ENCODE measurements at regions not wholly inside any gene's neighbourhood (a gene's known extent, or its start where the extent isn't known, plus 50 kb on each side); places are given as distances from the start of the nearest gene placed in this dataset.

DNA sequence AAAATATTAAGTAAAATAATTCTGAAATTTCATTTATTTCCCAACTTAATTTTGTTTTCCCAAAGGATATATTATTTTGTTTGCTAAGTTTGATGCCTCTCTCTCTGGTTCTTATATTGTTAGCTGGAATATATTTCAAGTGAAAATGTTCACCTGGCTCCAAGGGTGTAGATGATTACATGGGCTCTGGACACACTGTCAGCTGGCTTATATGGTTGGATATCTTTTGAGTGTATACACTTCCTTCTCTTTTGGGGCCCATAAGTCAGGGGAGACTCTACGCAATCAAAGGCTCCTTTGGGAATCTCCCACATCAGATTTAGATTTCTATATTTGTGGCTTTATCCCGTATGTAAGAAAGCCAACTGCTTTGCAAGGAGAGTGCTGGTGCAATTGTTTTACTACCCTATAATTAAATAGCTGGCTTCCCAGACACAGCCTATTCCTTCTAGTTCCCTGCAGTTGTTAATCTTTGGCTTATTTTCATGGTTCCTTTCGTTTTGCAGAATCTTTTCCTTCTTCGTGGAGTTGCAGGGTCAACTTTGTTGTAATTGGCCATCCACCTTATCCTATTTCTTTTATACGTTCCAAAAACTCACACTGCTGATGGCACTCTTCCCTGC, 225.7 kb downstream of the DPH6 start:
- TF ChIP-seq CTCF (IDR thresholded peaks at IDR 0.05), result no peak
- no peak overlapping the region for H3K4me3 ChIP-seq
- DNase-seq (ENCODE audit: low spot score), result no peak
- no peak overlapping the region for H3K27ac ChIP-seq

GRCh38 chr15:35319354-35319753, 226.6 kb downstream of the DPH6 start:
- Histone ChIP-seq H3K27ac (no peak overlapping the region), H3K4me3 (no peak overlapping the region)
- TF ChIP-seq CTCF (IDR thresholded peaks at IDR 0.05), result no peak
- no peak for DNase-seq (ENCODE audit: low spot score)

DNA sequence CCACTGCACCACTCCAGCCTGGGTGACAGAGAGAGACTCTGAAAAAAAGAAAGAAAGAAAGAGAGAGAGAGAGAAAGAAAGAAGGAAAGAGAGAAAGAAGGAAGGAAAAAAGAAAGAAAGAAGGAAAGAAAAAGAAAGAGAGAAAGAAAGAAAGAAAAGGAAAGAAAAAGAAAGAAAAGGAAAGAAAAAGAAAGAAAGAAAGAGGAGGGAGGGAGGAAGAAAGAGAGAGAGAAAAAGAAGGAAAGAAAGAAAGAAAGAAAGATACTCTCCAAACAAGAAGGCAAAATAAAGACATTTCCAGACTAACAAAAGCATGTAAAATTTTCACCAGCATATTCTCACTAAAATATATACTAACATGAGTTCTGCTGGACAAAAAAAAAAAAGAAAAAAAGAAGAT, 228.7 kb downstream of the DPH6 start:
- no peak for TF ChIP-seq CTCF (IDR thresholded peaks at IDR 0.05)

GRCh38 chr15:35312344-35312743, 227.2 kb upstream of the NANOGP8 start:
- Histone ChIP-seq H3K27ac (no peak overlapping the region), H3K4me3 (no peak overlapping the region)
- no peak for DNase-seq (ENCODE audit: low spot score)
- TF ChIP-seq CTCF (IDR thresholded peaks at IDR 0.05), result no peak

More for the DNA sequence above, 228.7 kb downstream of the DPH6 start:
- Histone ChIP-seq H3K27ac (no peak overlapping the region), H3K4me3 (no peak overlapping the region)
- DNase-seq (ENCODE audit: low spot score), result no peak

DNA sequence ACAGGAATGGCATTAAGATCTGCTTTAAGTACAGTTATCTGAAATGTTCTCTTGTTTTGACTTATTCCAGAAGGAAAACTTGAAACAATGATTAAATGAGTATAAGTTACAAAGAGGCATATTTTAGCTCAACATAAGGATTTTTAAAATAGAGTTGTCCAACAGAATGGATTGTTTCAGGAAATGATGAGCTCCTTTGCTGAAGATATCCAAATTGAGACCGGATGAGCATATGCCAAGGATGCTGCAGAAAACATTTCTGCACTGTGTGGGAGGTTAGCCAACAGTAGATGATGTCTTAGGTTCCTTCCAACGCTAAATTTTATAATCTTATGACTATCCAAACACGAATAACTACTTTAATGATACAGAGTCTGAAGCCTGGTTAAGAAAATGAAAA, 226.5 kb upstream of the NANOGP8 start:
- DNase-seq (ENCODE audit: low spot score), result no peak
- no peak overlapping the region for H3K4me3 ChIP-seq
- no peak overlapping the region for H3K27ac ChIP-seq
- TF ChIP-seq CTCF (IDR thresholded peaks at IDR 0.05), result no peak

DNA sequence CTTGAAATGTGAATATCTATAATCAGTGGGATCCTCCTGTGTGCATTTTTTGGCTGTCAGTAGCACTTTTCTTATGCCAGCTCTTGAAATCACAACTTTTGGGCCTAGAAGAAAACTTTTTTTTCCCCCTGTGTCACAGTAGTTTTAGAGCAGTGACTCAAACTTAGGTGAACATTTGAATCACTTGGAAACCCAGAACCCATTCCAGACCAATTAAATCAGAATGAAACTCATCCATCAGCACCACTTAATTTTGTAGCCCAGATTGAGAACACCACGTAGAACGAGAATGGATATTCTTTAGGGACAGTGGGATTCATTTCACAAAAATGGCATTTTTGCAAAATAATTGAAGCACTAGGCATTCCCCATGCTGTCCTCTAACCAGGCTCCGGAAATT, 224.8 kb upstream of the NANOGP8 start:
- Histone ChIP-seq H3K4me3 (no peak overlapping the region), H3K27ac (no peak overlapping the region)
- TF ChIP-seq CTCF (IDR thresholded peaks at IDR 0.05), result no peak
- DNase-seq (ENCODE audit: low spot score), result no peak

DNA sequence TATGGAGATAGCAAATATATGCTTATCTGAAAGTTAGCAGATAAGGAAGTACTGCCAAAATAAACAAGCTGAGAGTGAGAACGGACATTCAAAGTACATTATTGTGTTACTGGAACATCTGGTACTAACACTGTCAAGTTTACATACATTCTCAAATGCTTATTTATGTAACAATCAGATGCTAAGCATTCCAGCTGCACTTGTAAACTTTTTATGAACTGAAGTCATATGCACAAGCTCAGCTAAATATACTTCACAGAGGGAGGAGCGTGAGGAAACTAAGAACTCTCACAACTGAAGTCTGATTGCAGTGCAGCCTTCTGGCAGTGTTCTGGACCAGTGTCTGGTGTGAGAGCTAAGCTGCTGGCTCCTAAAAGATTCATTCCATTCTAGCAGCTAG, 223.7 kb upstream of the NANOGP8 start:
- peak overlapping the region in 1 of 2 donors; percentile 21 for H3K27ac ChIP-seq
- no peak for TF ChIP-seq CTCF (IDR thresholded peaks at IDR 0.05)

More for the DNA sequence above, 223.7 kb upstream of the NANOGP8 start:
- no peak for DNase-seq (ENCODE audit: low spot score)
- no peak overlapping the region for H3K4me3 ChIP-seq
